OCI-LY7 (cell line): ENCODE measurements at regions not wholly inside any gene's neighbourhood (a gene's known extent, or its start where the extent isn't known, plus 50 kb on each side); places are given as distances from the start of the nearest gene placed in this dataset.

Experiments
- BruUV-seq: library from RNA; stranded (reverse); fragments of 400-500 nt; replicated peaks from 2 replicates; lab custom pipeline; 2021; lab: Mats Ljungman, UMichigan
- CTCF ChIA-PET: fragments of 300-600 bp; sonication (Branson Sonifier 250); formaldehyde crosslinking; loops from one replicate; lab custom pipeline; 2022; ENCODE audit warnings: antibody characterized with exemption; ENCODE audit not compliant: unreplicated experiment; lab: Charles Lee
- POLR2A ChIA-PET: fragments of 300-600 bp; sonication (Branson Sonifier 250); formaldehyde crosslinking; loops from one replicate; lab custom pipeline; 2022; ENCODE audit warnings: antibody characterized with exemption; lab: Charles Lee
- DNase-seq: peaks from one replicate; pipeline ENCODE4 v3.0.0-alpha.2; 2015; ENCODE audit warnings: low spot score
- H2AFZ ChIP-seq: fragments of 200-600 bp; sonication (generic), shearing (Covaris generic); 2 replicates; pipeline ENCODE4 v1.6.1; 2014; ENCODE audit warnings: mild to moderate bottlenecking, antibody characterized with exemption, low read length, moderate library complexity
- H3K27ac ChIP-seq: fragments of 200-600 bp; sonication (generic); 2 replicates; pipeline ENCODE4 v1.5.1; 2014; ENCODE audit warnings: mixed run types, low read depth, mild to moderate bottlenecking, moderate library complexity, low read length, inconsistent platforms; ENCODE audit not compliant: poor library complexity, severe bottlenecking
- H3K36me3 ChIP-seq: fragments of 200-600 bp; sonication (generic); 2 replicates; pipeline ENCODE4 v1.6.1; 2014; ENCODE audit warnings: mild to moderate bottlenecking, antibody characterized with exemption, low read length, moderate library complexity, mixed read lengths; ENCODE audit not compliant: insufficient read depth
- H3K4me1 ChIP-seq: fragments of 200-600 bp; sonication (generic); 2 replicates; pipeline ENCODE4 v1.5.1; 2014; ENCODE audit warnings: mild to moderate bottlenecking, low read length; ENCODE audit not compliant: insufficient read depth, poor library complexity, severe bottlenecking
- H3K4me2 ChIP-seq: fragments of 200-600 bp; sonication (generic); 2 replicates; pipeline ENCODE4 v1.6.1; 2014; ENCODE audit warnings: mild to moderate bottlenecking, low read length
- H3K4me3 ChIP-seq: fragments of 200-600 bp; sonication (generic); 2 replicates; pipeline ENCODE4 v1.5.1; 2014; ENCODE audit warnings: mild to moderate bottlenecking, low read depth, low read length; ENCODE audit not compliant: poor library complexity, severe bottlenecking
- H3K79me2 ChIP-seq: fragments of 200-600 bp; sonication (generic); 2 replicates; pipeline ENCODE4 v1.6.1; 2016; ENCODE audit warnings: low read depth, mild to moderate bottlenecking, low read length, moderate library complexity, mixed read lengths; ENCODE audit not compliant: insufficient read depth
- H3K9me2 ChIP-seq: fragments of 200-600 bp; sonication (generic); 2 replicates; pipeline ENCODE4 v1.6.1; 2016; ENCODE audit warnings: mild to moderate bottlenecking, low read length, mixed read lengths; ENCODE audit not compliant: insufficient read depth
- H3K9me3 ChIP-seq: fragments of 200-600 bp; sonication (generic); 2 replicates; pipeline ENCODE4 v1.6.1; 2014; ENCODE audit warnings: mild to moderate bottlenecking, mixed run types, low read length, mixed read lengths
- H4K20me1 ChIP-seq: fragments of 200-600 bp; sonication (generic); 2 replicates; pipeline ENCODE4 v1.6.1; 2014; ENCODE audit warnings: mild to moderate bottlenecking, antibody characterized with exemption, low read length, moderate library complexity, mixed read lengths; ENCODE audit not compliant: insufficient read depth
- CTCF ChIP-seq: fragments of 200-600 bp; sonication (generic); conservative IDR thresholded peaks from 2 replicates; pipeline ENCODE4 v1.5.1; 2014; ENCODE audit warnings: mild to moderate bottlenecking, antibody characterized with exemption, low read length, moderate library complexity, mixed read lengths
- EZH2phosphoT487 ChIP-seq: fragments of 200-600 bp; sonication (generic); IDR thresholded peaks from 2 replicates; pipeline ENCODE4 v1.6.1; 2018; ENCODE audit warnings: low read depth, borderline replicate concordance, mild to moderate bottlenecking, mixed run types, antibody characterized with exemption, low read length, moderate library complexity, mixed read lengths
- intact Hi-C: fragments of 100-400 bp; cut with micrococcal nuclease; formaldehyde crosslinking; loops from one replicate; pipeline ENCODE4 v1.10.0; 2022; ENCODE audit not compliant: unreplicated experiment

- Histone ChIP-seq H3K9me2 (no peaks in the 10 kb centered on the region), H3K4me2 (no peak overlapping the region), H4K20me1 (no peaks in the 10 kb centered on the region), H2AFZ (no peak overlapping the region), H3K36me3 (no peaks in the 10 kb centered on the region), H3K27ac (no peak overlapping the region), H3K79me2 (no peaks in the 10 kb centered on the region), H3K9me3 (no peaks in the 10 kb centered on the region), H3K4me1 (no peaks in the 10 kb centered on the region), H3K4me3 (no peak overlapping the region)
- no peak for DNase-seq
- no TSS peak for BruUV-seq
- intact Hi-C loops = no loop called here
- no peak for TF ChIP-seq CTCF
- no peak for TF ChIP-seq EZH2phosphoT487
- CTCF ChIA-PET = no interaction called here
- POLR2A ChIA-PET = interaction anchor here (0.6 kb wide), 1 partner anchor 193 kb away, joined by 3 read pairs; no protein-coding TSS in a partner anchor
Observed at GRCh38 chr3:148265841-148266240, 431.9 kb upstream of the AGTR1 start.

GRCh38 chr3:148266341-148266740, 431.4 kb upstream of the AGTR1 start:
- BruUV-seq = no TSS peak
- Histone ChIP-seq H3K36me3 (no peaks in the 10 kb centered on the region), H3K4me1 (no peaks in the 10 kb centered on the region), H3K4me3 (no peak overlapping the region), H3K9me2 (no peaks in the 10 kb centered on the region), H3K27ac (no peak overlapping the region), H2AFZ (no peak overlapping the region), H3K9me3 (no peaks in the 10 kb centered on the region), H3K4me2 (no peak overlapping the region), H3K79me2 (no peaks in the 10 kb centered on the region), H4K20me1 (no peaks in the 10 kb centered on the region)
- no peak for DNase-seq
- CTCF ChIA-PET = no interaction called here
- intact Hi-C loops = no loop called here
- POLR2A ChIA-PET = interaction anchor here (0.6 kb wide), 1 partner anchor 193 kb away, joined by 3 read pairs; no protein-coding TSS in a partner anchor
- no peak for TF ChIP-seq CTCF
- TF ChIP-seq EZH2phosphoT487 = no peak

DNA sequence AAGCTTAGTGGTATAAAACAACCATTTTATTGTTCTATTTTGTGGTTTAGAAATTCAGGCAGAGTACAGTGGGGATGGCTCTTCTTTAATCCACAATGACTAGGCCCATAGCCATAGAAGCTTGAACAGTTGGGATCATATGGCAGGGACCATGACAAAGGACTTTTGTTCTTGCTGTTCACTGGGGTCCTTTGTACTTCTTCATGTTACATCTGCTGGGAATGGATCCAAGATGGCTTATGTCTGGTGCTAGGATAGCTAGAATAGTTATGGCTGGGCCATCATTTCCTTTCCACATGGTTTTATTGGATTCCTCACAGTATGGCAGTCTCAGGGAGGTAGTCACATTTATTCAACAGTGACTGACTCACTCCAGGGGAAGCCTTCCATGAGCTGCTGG, 427.9 kb upstream of the AGTR1 start:
- H3K4me1 ChIP-seq = no peaks in the 10 kb centered on the region
- POLR2A ChIA-PET = no interaction called here
- H4K20me1 ChIP-seq = no peaks in the 10 kb centered on the region
- H3K9me3 ChIP-seq = no peaks in the 10 kb centered on the region
- TF ChIP-seq EZH2phosphoT487 = no peak
- TF ChIP-seq CTCF = no peak
- H2AFZ ChIP-seq = no peak overlapping the region
- DNase-seq = no peak
- H3K27ac ChIP-seq = no peak overlapping the region
- CTCF ChIA-PET = no interaction called here
- BruUV-seq = no TSS peak
- no peaks in the 10 kb centered on the region for H3K9me2 ChIP-seq
- no peak overlapping the region for H3K4me3 ChIP-seq
- H3K4me2 ChIP-seq = no peak overlapping the region
- no peaks in the 10 kb centered on the region for H3K36me3 ChIP-seq
- intact Hi-C loops = no loop called here
- H3K79me2 ChIP-seq = no peaks in the 10 kb centered on the region
